Natural killer cell (primary cell): ENCODE measurements at regions not wholly inside any gene's neighbourhood (a gene's known extent, or its start where the extent isn't known, plus 50 kb on each side); places are given as distances from the start of the nearest gene placed in this dataset.

Experiments
- ATAC-seq, 3 donors: fragments of 150-1000 bp in 2 of 3; fragments of 200-7000 bp in 1 of 3; cut with Tn5 transposase; 1 replicate in 1 of 3; 2 replicates in 2 of 3; pipeline ENCODE4 v1.10.0; 2021; ENCODE audit warnings: mild to moderate bottlenecking in 2 of 3, moderate library complexity in 2 of 3
- DNase-seq, 2 donors: peaks; one replicate each; pipeline versions ENCODE4 v3.0.0 to v3.0.0-alpha.2; 2013 to 2021; ENCODE audit warnings: mixed read lengths in 1 of 2
- H3K27ac ChIP-seq: one replicate; pipeline ENCODE4 v1.5.1; 2013; ENCODE audit warnings: mild to moderate bottlenecking, low read length
- H3K27me3 ChIP-seq: one replicate; pipeline ENCODE4 v1.6.1; 2013; ENCODE audit warnings: low read length; ENCODE audit not compliant: control insufficient read depth, insufficient read depth
- H3K36me3 ChIP-seq: one replicate; pipeline ENCODE4 v1.6.1; 2013; ENCODE audit warnings: low read length; ENCODE audit not compliant: control insufficient read depth, insufficient read depth
- H3K4me1 ChIP-seq: one replicate; pipeline ENCODE4 v1.6.1; 2013; ENCODE audit warnings: low read length; ENCODE audit not compliant: control insufficient read depth, insufficient read depth
- H3K4me3 ChIP-seq: one replicate; pipeline ENCODE4 v1.5.1; 2013; ENCODE audit warnings: low read length
- H3K9me3 ChIP-seq: one replicate; pipeline ENCODE4 v1.6.1; 2013; ENCODE audit warnings: low read length; ENCODE audit not compliant: control insufficient read depth, insufficient read depth
- H3K27ac Mint-ChIP-seq, 2 donors: one replicate each; pipeline ENCODE4 v1.8.0; 2022; ENCODE audit warnings: mild to moderate bottlenecking in 2 of 2, mixed read lengths in 2 of 2, moderate library complexity in 1 of 2
- H3K27me3 Mint-ChIP-seq, 2 donors: one replicate each; pipeline ENCODE4 v1.8.0; 2022; ENCODE audit warnings: low read depth in 2 of 2, mixed read lengths in 2 of 2
- H3K36me3 Mint-ChIP-seq: one replicate; pipeline ENCODE4 v1.8.0; 2022; ENCODE audit warnings: mixed read lengths
- H3K4me1 Mint-ChIP-seq, 2 donors: one replicate each; pipeline ENCODE4 v1.8.0; 2022; ENCODE audit warnings: mixed read lengths in 2 of 2
- H3K4me3 Mint-ChIP-seq: one replicate; pipeline ENCODE4 v1.8.0; 2022; ENCODE audit warnings: mild to moderate bottlenecking, moderate library complexity, mixed read lengths
- H3K9me3 Mint-ChIP-seq, 2 donors: one replicate each; pipeline ENCODE4 v1.8.0; 2022; ENCODE audit warnings: mixed read lengths in 2 of 2
- WGBS: methylation state at CpG from one replicate; pipeline ENCODE4 v1.1.7; 2013; ENCODE audit warnings: missing lambda C conversion rate; ENCODE audit not compliant: insufficient coverage; 5-methylcytosine and 5-hydroxymethylcytosine counted together
- intact Hi-C: fragments of 100-400 bp; cut with micrococcal nuclease; formaldehyde crosslinking; loops from one replicate; pipeline ENCODE4 v1.14.2; 2022
- TF ChIP-seq, protein P1 (sequence below): fragments of 200-600 bp; IDR thresholded peaks from one replicate; pipeline ENCODE4 v1.8.0; 2022; ENCODE audit warnings: antibody characterized with exemption

DNA sequence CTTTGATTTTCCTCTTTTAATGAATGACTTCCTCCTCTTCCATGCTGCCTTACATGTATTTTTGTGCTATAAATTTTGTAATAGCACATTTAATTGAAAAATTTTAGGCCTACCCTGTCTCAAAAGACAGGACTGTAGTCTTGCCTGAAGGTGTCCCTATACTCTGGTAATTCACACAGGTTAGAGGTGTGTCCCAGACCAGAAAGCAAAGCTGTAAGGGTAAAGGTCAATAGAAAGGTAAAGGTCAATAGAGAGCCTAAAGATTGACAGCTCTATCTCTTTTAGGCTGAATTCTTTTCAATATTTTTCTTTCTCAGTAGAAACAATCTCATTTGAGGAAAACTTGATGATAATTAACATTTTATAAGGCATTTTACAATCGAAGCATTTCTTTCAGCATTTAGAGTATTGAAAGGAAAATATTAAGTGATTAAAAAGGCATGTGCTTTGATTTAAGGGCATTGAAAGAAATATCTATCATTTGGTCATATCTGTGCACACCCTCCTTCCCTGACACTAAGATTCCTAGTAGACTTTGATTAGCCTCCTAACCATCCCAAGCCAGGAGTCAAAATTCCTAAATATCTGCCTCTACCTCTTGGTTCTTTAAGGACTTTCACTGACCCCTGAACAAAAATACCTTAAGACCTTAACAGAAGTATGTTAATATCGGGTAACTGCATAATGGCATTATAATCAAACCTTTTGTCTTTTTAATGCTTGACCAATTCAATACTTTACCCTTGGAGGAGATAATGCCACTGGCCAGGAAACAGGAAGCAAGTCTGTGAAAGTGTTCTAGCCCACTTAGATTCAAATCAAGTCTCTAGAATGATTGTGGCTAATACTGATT, 161.8 kb upstream of the DTNA start:
- Histone ChIP-seq H3K4me1 (no peaks in the 10 kb centered on the region), H3K36me3 (no peaks in the 10 kb centered on the region), H3K27me3 (no peaks in the 10 kb centered on the region), H3K27ac (no peak overlapping the region), H3K9me3 (no peaks in the 10 kb centered on the region), H3K4me3 (no peak overlapping the region)
- Mint-ChIP-seq H3K9me3 (peaks cover 0 to 3% of the 10 kb centered on the region in 2 donors), H3K4me1 (no peaks in the 10 kb centered on the region), H3K36me3 (no peaks in the 10 kb centered on the region), H3K27ac (no peak overlapping the region), H3K4me3 (no peak overlapping the region), H3K27me3 (peaks cover 0 to 2% of the 10 kb centered on the region in 2 donors)
- ATAC-seq (no peak), DNase-seq (no peak)
- WGBS, result 50% methylated on average over 1 of the region's 2 CpGs
- TF ChIP-seq, protein P1, sequence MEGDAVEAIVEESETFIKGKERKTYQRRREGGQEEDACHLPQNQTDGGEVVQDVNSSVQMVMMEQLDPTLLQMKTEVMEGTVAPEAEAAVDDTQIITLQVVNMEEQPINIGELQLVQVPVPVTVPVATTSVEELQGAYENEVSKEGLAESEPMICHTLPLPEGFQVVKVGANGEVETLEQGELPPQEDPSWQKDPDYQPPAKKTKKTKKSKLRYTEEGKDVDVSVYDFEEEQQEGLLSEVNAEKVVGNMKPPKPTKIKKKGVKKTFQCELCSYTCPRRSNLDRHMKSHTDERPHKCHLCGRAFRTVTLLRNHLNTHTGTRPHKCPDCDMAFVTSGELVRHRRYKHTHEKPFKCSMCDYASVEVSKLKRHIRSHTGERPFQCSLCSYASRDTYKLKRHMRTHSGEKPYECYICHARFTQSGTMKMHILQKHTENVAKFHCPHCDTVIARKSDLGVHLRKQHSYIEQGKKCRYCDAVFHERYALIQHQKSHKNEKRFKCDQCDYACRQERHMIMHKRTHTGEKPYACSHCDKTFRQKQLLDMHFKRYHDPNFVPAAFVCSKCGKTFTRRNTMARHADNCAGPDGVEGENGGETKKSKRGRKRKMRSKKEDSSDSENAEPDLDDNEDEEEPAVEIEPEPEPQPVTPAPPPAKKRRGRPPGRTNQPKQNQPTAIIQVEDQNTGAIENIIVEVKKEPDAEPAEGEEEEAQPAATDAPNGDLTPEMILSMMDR, result no peak
- intact Hi-C loops, result no loop called here

DNA sequence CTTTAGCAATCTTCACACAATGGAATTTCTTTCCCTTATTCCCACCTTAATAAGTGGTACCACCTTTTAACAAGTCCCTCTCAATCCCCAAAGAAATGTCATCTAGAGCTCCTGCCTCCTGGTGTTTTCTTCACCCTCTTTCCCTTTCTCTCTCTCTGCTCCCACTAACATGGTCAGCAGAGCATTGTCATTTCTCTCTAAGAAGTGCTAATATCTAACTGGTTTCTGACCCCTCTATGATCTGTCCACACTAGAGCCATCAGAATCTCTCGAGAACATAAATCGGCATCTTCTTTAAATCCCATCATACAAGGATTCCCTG, 161.2 kb upstream of the DTNA start:
- no peak overlapping the region for H3K27ac Mint-ChIP-seq
- TF ChIP-seq, protein P1, result no peak
- no peak overlapping the region for H3K4me3 Mint-ChIP-seq
- no peaks in the 10 kb centered on the region for H3K4me1 Mint-ChIP-seq
- no peaks in the 10 kb centered on the region for H3K27me3 Mint-ChIP-seq
- intact Hi-C loops, result no loop called here
- ATAC-seq (no peak), DNase-seq (no peak)
- no peaks in the 10 kb centered on the region for H3K4me1 ChIP-seq
- H3K36me3 Mint-ChIP-seq, result no peaks in the 10 kb centered on the region
- H3K9me3 Mint-ChIP-seq, result peaks cover 0 to 3% of the 10 kb centered on the region in 2 donors
- WGBS, result 83% methylated on average over 2 of the region's 2 CpGs
- H3K27me3 ChIP-seq, result no peaks in the 10 kb centered on the region
- no peak overlapping the region for H3K27ac ChIP-seq
- H3K9me3 ChIP-seq, result no peaks in the 10 kb centered on the region
- H3K36me3 ChIP-seq, result no peaks in the 10 kb centered on the region
- H3K4me3 ChIP-seq, result no peak overlapping the region

DNA sequence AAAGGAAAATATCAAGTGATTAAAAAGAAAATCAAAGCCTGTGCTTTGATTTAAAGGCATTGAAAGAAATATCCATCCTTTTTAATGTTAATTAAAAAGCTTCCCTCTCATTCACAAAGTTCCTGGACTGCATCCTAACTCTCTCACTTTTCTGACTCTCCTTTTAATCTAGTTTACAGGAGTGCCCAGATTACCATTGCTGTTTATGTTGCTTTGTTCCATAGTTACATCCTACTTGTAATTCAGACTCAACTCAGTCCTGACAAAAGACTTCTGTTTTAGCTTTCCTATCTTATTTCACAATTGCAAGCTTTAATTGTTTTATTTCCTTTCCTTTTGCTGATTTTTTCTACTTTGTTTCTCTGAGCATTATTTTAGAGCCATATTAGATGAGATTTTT, 160.7 kb upstream of the DTNA start:
- Histone ChIP-seq H3K27ac (no peak overlapping the region), H3K36me3 (no peaks in the 10 kb centered on the region), H3K9me3 (no peaks in the 10 kb centered on the region), H3K27me3 (no peaks in the 10 kb centered on the region), H3K4me1 (no peaks in the 10 kb centered on the region), H3K4me3 (no peak overlapping the region)
- intact Hi-C loops, result no loop called here
- ATAC-seq, result no peak
- Mint-ChIP-seq H3K9me3 (peaks cover 0 to 3% of the 10 kb centered on the region in 2 donors), H3K27ac (no peak overlapping the region), H3K4me1 (no peaks in the 10 kb centered on the region), H3K4me3 (no peak overlapping the region), H3K27me3 (no peaks in the 10 kb centered on the region), H3K36me3 (no peaks in the 10 kb centered on the region)
- no peak for DNase-seq
- TF ChIP-seq, protein P1, result no peak

DNA sequence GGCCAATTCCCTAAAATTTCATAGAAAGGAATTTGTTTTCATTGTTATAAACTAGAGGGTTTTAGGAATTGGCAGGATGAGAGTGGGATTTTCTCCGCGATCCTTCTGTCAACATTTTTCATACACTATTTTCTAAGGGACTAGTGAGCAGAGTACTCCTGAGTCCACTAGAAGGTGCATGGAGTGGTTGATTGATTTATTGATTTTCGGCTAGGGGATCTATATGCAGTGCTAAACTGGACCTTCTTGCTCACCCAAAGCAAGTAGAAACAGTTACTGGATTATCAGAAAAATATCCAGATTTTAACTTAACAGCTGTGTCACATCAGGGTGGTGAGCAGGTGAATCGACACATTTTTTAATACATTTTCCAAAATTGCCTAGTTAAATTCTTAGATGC, 159.9 kb upstream of the DTNA start:
- Mint-ChIP-seq H3K4me1 (no peaks in the 10 kb centered on the region), H3K36me3 (no peaks in the 10 kb centered on the region), H3K9me3 (no peaks in the 10 kb centered on the region), H3K27me3 (no peaks in the 10 kb centered on the region), H3K27ac (no peak overlapping the region), H3K4me3 (no peak overlapping the region)
- Histone ChIP-seq H3K9me3 (no peaks in the 10 kb centered on the region), H3K27ac (no peak overlapping the region), H3K36me3 (no peaks in the 10 kb centered on the region), H3K4me3 (no peak overlapping the region), H3K27me3 (no peaks in the 10 kb centered on the region), H3K4me1 (no peaks in the 10 kb centered on the region)
- WGBS, result 93% methylated on average over 2 of the region's 4 CpGs
- DNase-seq (no peak), ATAC-seq (no peak)
- intact Hi-C loops, result no loop called here
- TF ChIP-seq, protein P1, result no peak
